Common myeloid progenitor, CD34-positive (primary cell): ENCODE measurements at regions not wholly inside any gene's neighbourhood (a gene's known extent, or its start where the extent isn't known, plus 50 kb on each side); places are given as distances from the start of the nearest gene placed in this dataset.

Experiments
- CTCF ChIA-PET: fragments of 350-600 bp; sonication (Branson Sonifier 250); formaldehyde crosslinking; loops from one replicate; lab custom pipeline; 2021; ENCODE audit warnings: antibody characterized with exemption; lab: Charles Lee
- POLR2A ChIA-PET: fragments of 350-600 bp; sonication (Branson Sonifier 250); formaldehyde crosslinking; loops from one replicate; lab custom pipeline; 2021; ENCODE audit warnings: antibody characterized with exemption; lab: Charles Lee
- DNase-seq, 3 donors: peaks; one replicate each; pipeline versions ENCODE4 v3.0.0 to v3.0.0-alpha.2; 2013
- H3K27ac ChIP-seq, 2 experiments: 1 replicate in 1 of 2; 2 replicates in 1 of 2; pipeline ENCODE4 v1.7.0; 2013; ENCODE audit warnings: inconsistent platforms in 2 of 2, low read length in 2 of 2, mild to moderate bottlenecking in 2 of 2, low read depth in 1 of 2, moderate library complexity in 1 of 2; ENCODE audit not compliant: severe bottlenecking in 2 of 2, insufficient read depth in 1 of 2, poor library complexity in 1 of 2
- H3K27me3 ChIP-seq, 5 experiments: replicated peaks in 2 of 5; 1 replicate in 3 of 5; 2 replicates in 2 of 5; pipeline versions ENCODE4 v1.6.1 to v1.7.0; 2013; ENCODE audit warnings: low read length in 4 of 5, mild to moderate bottlenecking in 2 of 5, moderate library complexity in 2 of 5, inconsistent platforms in 1 of 5; ENCODE audit not compliant: insufficient read depth in 5 of 5, control insufficient read depth in 4 of 5
- H3K36me3 ChIP-seq, 4 experiments: 1 replicate in 2 of 4; 2 replicates in 2 of 4; pipeline versions ENCODE4 v1.6.1 to v1.7.0; 2013; ENCODE audit warnings: low read length in 3 of 4, control low read depth in 1 of 4, mild to moderate bottlenecking in 1 of 4; ENCODE audit not compliant: control insufficient read depth in 4 of 4, insufficient read depth in 4 of 4
- H3K4me1 ChIP-seq, 4 experiments: 1 replicate in 3 of 4; 2 replicates in 1 of 4; pipeline versions ENCODE4 v1.6.1 to v1.7.1; 2013; ENCODE audit warnings: low read length in 3 of 4, mild to moderate bottlenecking in 3 of 4, control low read depth in 1 of 4, inconsistent platforms in 1 of 4, moderate library complexity in 1 of 4; ENCODE audit not compliant: control insufficient read depth in 4 of 4, insufficient read depth in 4 of 4; ENCODE audit errors: control extremely low read depth in 1 of 4
- H3K4me3 ChIP-seq, 7 experiments: 1 replicate in 4 of 7; 2 replicates in 3 of 7; pipeline versions ENCODE4 v1.5.1 to v1.7.0; 2013; ENCODE audit warnings: mild to moderate bottlenecking in 7 of 7, low read length in 6 of 7, moderate library complexity in 6 of 7, inconsistent platforms in 2 of 7, low read depth in 2 of 7, control low read depth in 1 of 7; ENCODE audit not compliant: insufficient read depth in 4 of 7, control insufficient read depth in 1 of 7; ENCODE audit errors: extremely low read depth in 1 of 7
- H3K9me3 ChIP-seq, 5 experiments: 1 replicate in 4 of 5; 2 replicates in 1 of 5; pipeline versions ENCODE4 v1.6.1 to v1.7.1; 2013; ENCODE audit warnings: low read length in 4 of 5, mild to moderate bottlenecking in 2 of 5, inconsistent platforms in 1 of 5, low read depth in 1 of 5, moderate library complexity in 1 of 5; ENCODE audit not compliant: control insufficient read depth in 4 of 5, insufficient read depth in 2 of 5; ENCODE audit errors: control extremely low read depth in 1 of 5
- WGBS: methylation state at CpG from one replicate; pipeline ENCODE4 v1.1.5; 2013; ENCODE audit not compliant: insufficient coverage; 5-methylcytosine and 5-hydroxymethylcytosine counted together

GRCh38 chr5:106730912-106731311 is 939.8 kb downstream of the EFNA5 start:
- no peaks in the 10 kb centered on the region for H3K4me1 ChIP-seq
- H3K27me3 ChIP-seq: no peaks in the 10 kb centered on the region
- H3K36me3 ChIP-seq: no peaks in the 10 kb centered on the region
- WGBS: 100% methylated on average over 1 of the region's 1 CpG
- DNase-seq: no peak
- CTCF ChIA-PET: no interaction called here
- H3K9me3 ChIP-seq: peaks cover 0 to 16% (median 1%) of the 10 kb centered on the region in 5 experiments
- POLR2A ChIA-PET: no interaction called here
- H3K4me3 ChIP-seq: no peak overlapping the region
- no peak overlapping the region for H3K27ac ChIP-seq

GRCh38 chr5:106730506-106730905 is 940.2 kb downstream of the EFNA5 start:
- WGBS: 100% methylated on average over 1 of the region's 3 CpGs
- POLR2A ChIA-PET: no interaction called here
- no peak overlapping the region for H3K27ac ChIP-seq
- CTCF ChIA-PET: no interaction called here
- peaks cover 0 to 16% (median 1%) of the 10 kb centered on the region in 5 experiments for H3K9me3 ChIP-seq
- H3K27me3 ChIP-seq: no peaks in the 10 kb centered on the region
- H3K36me3 ChIP-seq: no peaks in the 10 kb centered on the region
- no peak for DNase-seq
- H3K4me3 ChIP-seq: no peak overlapping the region
- H3K4me1 ChIP-seq: no peaks in the 10 kb centered on the region

- no peak overlapping the region for H3K27ac ChIP-seq
- ChIA-PET CTCF (no interaction called here), POLR2A (no interaction called here)
- H3K4me3 ChIP-seq: no peak overlapping the region
- WGBS: 96% methylated on average over 4 of the region's 4 CpGs
- no peaks in the 10 kb centered on the region for H3K27me3 ChIP-seq
- H3K9me3 ChIP-seq: peaks cover 0 to 14% (median 1%) of the 10 kb centered on the region in 5 experiments
- DNase-seq: no peak
- H3K36me3 ChIP-seq: no peaks in the 10 kb centered on the region
- no peaks in the 10 kb centered on the region for H3K4me1 ChIP-seq
Observed at GRCh38 chr5:106728208-106728607, 942.5 kb downstream of the EFNA5 start.

- Histone ChIP-seq H3K27ac (no peak overlapping the region), H3K9me3 (peaks cover 0 to 7% (median 0%) of the 10 kb centered on the region in 5 experiments), H3K4me3 (no peak overlapping the region), H3K27me3 (no peaks in the 10 kb centered on the region), H3K4me1 (no peaks in the 10 kb centered on the region), H3K36me3 (no peaks in the 10 kb centered on the region)
- no peak for DNase-seq
- POLR2A ChIA-PET: no interaction called here
- CTCF ChIA-PET: no interaction called here
- 88% methylated on average over 2 of the region's 2 CpGs for WGBS
Observed at GRCh38 chr5:106727071-106727470, 943.7 kb downstream of the EFNA5 start.

GRCh38 chr5:106720367-106720766 is 950.4 kb downstream of the EFNA5 start:
- no peak overlapping the region for H3K4me3 ChIP-seq
- CTCF ChIA-PET: no interaction called here
- 100% methylated on average over 1 of the region's 3 CpGs for WGBS
- no peak overlapping the region for H3K27ac ChIP-seq
- H3K36me3 ChIP-seq: no peaks in the 10 kb centered on the region
- H3K4me1 ChIP-seq: no peaks in the 10 kb centered on the region
- POLR2A ChIA-PET: no interaction called here
- DNase-seq: no peak
- no peaks in the 10 kb centered on the region for H3K9me3 ChIP-seq
- no peaks in the 10 kb centered on the region for H3K27me3 ChIP-seq

GRCh38 chr5:106699796-106700195 is 970.9 kb downstream of the EFNA5 start:
- H3K4me1 ChIP-seq: no peaks in the 10 kb centered on the region
- POLR2A ChIA-PET: no interaction called here
- DNase-seq: no peak
- H3K27ac ChIP-seq: no peak overlapping the region
- H3K27me3 ChIP-seq: no peaks in the 10 kb centered on the region
- no peaks in the 10 kb centered on the region for H3K36me3 ChIP-seq
- no CpG with 5 or more reads among the region's 1 CpG for WGBS
- no peaks in the 10 kb centered on the region for H3K9me3 ChIP-seq
- H3K4me3 ChIP-seq: no peak overlapping the region
- CTCF ChIA-PET: no interaction called here

- no peak for DNase-seq
- H3K9me3 ChIP-seq: no peaks in the 10 kb centered on the region
- ChIA-PET POLR2A (no interaction called here), CTCF (no interaction called here)
- H3K27ac ChIP-seq: no peak overlapping the region
- H3K36me3 ChIP-seq: no peaks in the 10 kb centered on the region
- H3K4me1 ChIP-seq: no peaks in the 10 kb centered on the region
- no peaks in the 10 kb centered on the region for H3K27me3 ChIP-seq
- WGBS: 82% methylated on average over 5 of the region's 6 CpGs
- H3K4me3 ChIP-seq: no peak overlapping the region
Observed at GRCh38 chr5:106699198-106699597, 971.5 kb downstream of the EFNA5 start.
